Germinal center (tissue), 1 donor: ENCODE measurements at regions not wholly inside any gene's neighbourhood (a gene's known extent, or its start where the extent isn't known, plus 50 kb on each side); places are given as distances from the start of the nearest gene placed in this dataset.
"Not testable (repeated sequence)": the region's sequence is repeated elsewhere in the genome, so short reads cannot be mapped to it uniquely, and the experiment has no call there.

Source experiments
- DNase-seq: peaks from one replicate; pipeline ENCODE4 v3.0.0; 2012; ENCODE audit warnings: mixed read lengths, low spot score

- DNase-seq, result no peak
Observed at GRCh38 chr5:144644317-144644716, 473.6 kb downstream of the KCTD16 start.

- no peak for DNase-seq
Observed at GRCh38 chr5:144638787-144639186, 468.1 kb downstream of the KCTD16 start.

- DNase-seq, result no peak
Observed at GRCh38 chr5:144634138-144634537, 463.5 kb downstream of the KCTD16 start.

GRCh38 chr5:144598451-144599068, 427.9 kb downstream of the KCTD16 start:
- DNase-seq, result no peak

- DNase-seq, result no peak
Observed at GRCh38 chr5:144596517-144596916, 425.8 kb downstream of the KCTD16 start.

GRCh38 chr5:144594919-144595318, 424.2 kb downstream of the KCTD16 start:
- DNase-seq, result no peak

- DNase-seq, result not testable (repeated sequence)
Observed at GRCh38 chr5:144594234-144594633, 423.6 kb downstream of the KCTD16 start.

GRCh38 chr5:144585681-144586080, 415.0 kb downstream of the KCTD16 start:
- no peak for DNase-seq

GRCh38 chr5:144583541-144584449, 413.1 kb downstream of the KCTD16 start:
- DNase-seq, result no peak

- no peak for DNase-seq
Observed at GRCh38 chr5:144582066-144582465, 411.4 kb downstream of the KCTD16 start.

- DNase-seq, result no peak
Observed at GRCh38 chr5:144581044-144581443, 410.4 kb downstream of the KCTD16 start.

- no peak for DNase-seq
Observed at GRCh38 chr5:144577676-144578075, 407.0 kb downstream of the KCTD16 start.

- no peak for DNase-seq
Observed at GRCh38 chr5:144575736-144576135, 405.1 kb downstream of the KCTD16 start.

GRCh38 chr5:144567421-144567780, 396.7 kb downstream of the KCTD16 start:
- no peak for DNase-seq

GRCh38 chr5:144566747-144567420, 396.2 kb downstream of the KCTD16 start:
- no peak for DNase-seq

GRCh38 chr5:144549580-144549979, 378.9 kb downstream of the KCTD16 start:
- DNase-seq, result no peak

GRCh38 chr5:144548936-144549335, 378.3 kb downstream of the KCTD16 start:
- no peak for DNase-seq

GRCh38 chr5:144547098-144547499, 376.4 kb downstream of the KCTD16 start:
- DNase-seq, result no peak

- no peak for DNase-seq
Observed at GRCh38 chr5:144538845-144539244, 368.2 kb downstream of the KCTD16 start.
